GM21447 (cell line): ENCODE measurements at regions not wholly inside any gene's neighbourhood (a gene's known extent, or its start where the extent isn't known, plus 50 kb on each side); places are given as distances from the start of the nearest gene placed in this dataset.
"Not testable (repeated sequence)": the region's sequence is repeated elsewhere in the genome, so short reads cannot be mapped to it uniquely, and the experiment has no call there.

Source experiments
- ATAC-seq: cut with Tn5 transposase; IDR thresholded peaks from one replicate; pipeline ENCODE4 v1.9.1; 2021; ENCODE audit not compliant: unreplicated experiment

DNA sequence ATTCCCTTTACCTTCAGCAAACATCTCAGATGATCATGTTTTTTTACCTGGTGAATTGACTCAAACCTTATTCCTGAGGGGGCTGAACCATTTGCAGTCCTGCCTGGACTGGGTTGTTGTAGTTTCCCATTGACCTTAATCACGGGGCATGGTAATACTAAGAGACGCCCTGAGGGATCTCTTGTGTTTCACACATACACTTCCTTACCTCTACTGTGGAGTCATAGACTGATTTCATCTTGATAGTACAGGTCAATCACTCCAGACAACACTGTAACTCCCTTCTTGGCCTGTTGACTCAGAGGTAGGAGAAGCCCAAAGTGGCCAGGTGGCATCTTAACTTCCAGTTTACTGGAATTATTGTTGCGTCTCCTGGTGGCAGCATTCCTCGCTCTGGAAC lies 1064.0 kb upstream of the PCDH10 start:
- no peak for ATAC-seq

DNA sequence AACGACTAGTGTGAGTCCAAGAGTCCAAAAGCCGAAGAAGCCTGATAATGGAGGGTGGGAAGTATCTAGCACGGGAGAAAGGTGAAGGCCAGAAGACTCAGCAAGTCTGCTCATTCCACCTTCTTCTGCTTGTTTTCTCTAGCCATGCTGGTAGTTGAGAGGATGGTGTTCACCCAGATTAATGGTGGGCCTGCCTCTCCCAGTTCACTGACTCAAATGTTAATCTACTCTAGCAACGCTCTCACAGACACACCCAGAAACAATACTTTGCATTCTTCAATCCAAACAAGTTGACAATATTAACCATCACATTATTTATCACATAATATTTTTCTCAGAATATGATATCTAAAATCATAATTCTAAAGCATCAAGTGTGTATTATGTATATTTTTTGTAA lies 1055.1 kb upstream of the PCDH10 start:
- no peak for ATAC-seq

GRCh38 chr4:132097041-132097440 lies 1052.1 kb upstream of the PCDH10 start:
- no peak for ATAC-seq

- ATAC-seq = no peak
Observed at GRCh38 chr4:132101526-132101925, 1047.6 kb upstream of the PCDH10 start.

GRCh38 chr4:132108784-132109183 lies 1040.3 kb upstream of the PCDH10 start:
- no peak for ATAC-seq

DNA sequence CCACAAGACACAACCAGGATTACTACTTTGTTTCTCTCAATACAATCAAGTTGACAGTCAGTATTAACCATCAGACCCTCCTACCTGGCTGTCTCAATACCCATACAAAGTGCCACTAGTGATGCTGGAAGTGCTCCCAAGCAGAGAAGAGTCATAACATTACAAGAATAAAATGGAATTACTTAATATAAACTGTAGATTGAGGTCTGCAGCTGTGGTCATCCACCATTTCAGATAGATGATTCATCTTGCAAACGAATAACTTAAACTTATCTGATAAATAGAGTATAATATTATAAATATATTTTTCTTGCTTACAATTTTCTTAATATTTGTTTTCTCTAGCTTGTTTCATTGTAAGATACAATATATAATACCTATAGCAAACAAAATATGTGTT lies 1034.2 kb upstream of the PCDH10 start:
- ATAC-seq = no peak

DNA sequence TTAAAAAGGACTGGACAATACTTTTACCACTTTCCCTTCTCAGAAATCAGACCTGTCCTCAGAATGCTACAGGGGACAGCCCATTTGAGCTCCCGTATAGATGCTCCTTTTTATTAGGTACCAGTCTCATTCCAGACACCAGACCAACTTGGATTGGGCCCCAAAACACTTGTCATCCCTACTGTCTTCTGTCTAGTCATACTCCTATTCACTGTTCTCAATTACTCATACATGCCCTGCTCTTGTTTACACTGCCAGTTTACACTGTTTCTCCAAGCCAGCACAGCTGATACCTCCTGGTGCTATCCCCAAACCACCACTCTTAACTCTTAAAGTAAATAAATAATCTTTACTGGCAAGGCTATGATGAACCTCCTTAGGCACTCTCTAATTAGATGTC lies 1026.4 kb upstream of the PCDH10 start:
- ATAC-seq = not testable (repeated sequence)

GRCh38 chr4:132123870-132124623 lies 1025.0 kb upstream of the PCDH10 start:
- ATAC-seq = no peak

GRCh38 chr4:132124624-132124974 lies 1024.5 kb upstream of the PCDH10 start:
- ATAC-seq = no peak

- no peak for ATAC-seq
Observed at GRCh38 chr4:132125131-132125530, 1024.0 kb upstream of the PCDH10 start.

GRCh38 chr4:132132433-132132832 lies 1016.7 kb upstream of the PCDH10 start:
- no peak for ATAC-seq

DNA sequence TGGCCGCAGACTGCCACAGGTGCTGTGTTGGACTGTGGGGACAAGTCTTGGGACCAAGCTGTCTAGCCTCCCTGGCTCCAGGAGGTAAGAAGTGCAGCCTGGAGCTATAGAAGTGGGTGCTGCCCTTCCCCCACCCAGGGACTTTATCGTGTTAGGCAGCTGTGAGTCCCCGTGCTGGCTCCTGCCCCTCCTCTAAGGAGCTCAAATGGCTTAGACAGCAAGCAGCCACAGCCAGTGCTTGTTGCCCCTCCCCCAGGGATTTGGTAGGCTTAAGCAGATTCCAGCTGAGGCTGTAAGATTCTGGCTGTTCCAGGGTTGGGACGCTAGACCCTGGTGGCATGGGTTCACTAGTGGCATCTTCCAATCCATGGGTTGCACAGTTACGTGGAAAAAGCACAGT lies 979.4 kb upstream of the PCDH10 start:
- ATAC-seq = no peak

GRCh38 chr4:132180020-132180427 lies 969.1 kb upstream of the PCDH10 start:
- ATAC-seq = no peak

DNA sequence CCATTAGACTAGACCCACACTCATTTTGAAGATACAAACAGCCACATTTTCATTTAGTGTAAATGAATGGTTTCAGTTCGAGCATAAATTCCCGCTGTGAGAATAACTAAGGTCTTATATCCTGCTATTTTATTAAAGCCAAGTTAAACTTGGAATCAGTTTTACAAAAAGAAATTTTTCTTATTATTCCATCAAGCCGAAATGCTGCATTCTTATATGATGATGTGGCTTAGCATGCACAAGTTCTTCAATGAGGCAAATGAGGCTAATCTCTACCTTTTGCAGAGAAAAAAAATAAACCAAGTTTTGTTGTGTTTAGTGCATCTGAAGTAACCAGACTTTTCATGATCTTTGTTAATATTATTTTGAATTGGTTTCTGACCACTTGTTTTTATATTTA lies 953.9 kb upstream of the PCDH10 start:
- ATAC-seq = no peak

DNA sequence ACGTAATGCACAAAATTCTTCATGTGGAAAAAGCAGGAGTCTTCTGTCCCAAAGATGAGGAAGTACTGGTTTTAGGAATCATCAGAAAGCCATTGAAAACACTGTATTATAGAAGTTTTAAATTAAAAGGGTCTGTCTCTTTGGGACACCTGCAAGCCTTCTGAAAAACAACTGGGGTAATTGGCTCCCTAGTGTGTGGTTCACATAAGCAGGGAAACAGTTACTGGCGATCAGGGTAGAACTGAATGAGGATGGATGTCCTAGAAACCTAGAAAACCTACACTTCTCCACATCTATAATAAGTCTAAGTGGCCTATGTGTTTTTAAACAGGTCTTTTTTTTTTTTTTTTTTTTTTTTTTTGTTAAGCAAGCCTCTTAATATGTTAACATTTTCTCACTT lies 945.5 kb upstream of the PCDH10 start:
- no peak for ATAC-seq

- ATAC-seq = no peak
Observed at GRCh38 chr4:132214519-132214918, 934.6 kb upstream of the PCDH10 start.

DNA sequence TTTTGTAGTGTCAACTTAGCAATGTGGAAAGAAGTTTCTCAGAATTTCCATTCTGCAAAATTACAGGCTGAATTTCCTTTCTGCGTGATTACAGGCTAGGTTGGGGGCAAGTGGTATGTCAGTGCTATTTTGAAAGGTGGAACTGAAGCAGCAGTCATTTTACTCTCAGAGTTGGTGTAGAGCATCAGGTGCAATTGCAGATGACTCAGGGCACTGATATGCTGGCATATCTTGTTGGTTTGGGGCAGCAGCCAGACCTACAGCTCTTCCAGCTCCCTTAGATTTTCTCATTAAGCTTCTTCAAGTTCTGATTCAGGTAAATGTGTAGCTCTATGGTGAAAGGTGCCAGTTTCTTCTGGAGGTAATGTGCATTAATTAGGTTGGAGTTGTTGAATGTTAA lies 930.7 kb upstream of the PCDH10 start:
- ATAC-seq = no peak

GRCh38 chr4:132227151-132227856 lies 921.8 kb upstream of the PCDH10 start:
- no peak for ATAC-seq

- ATAC-seq = not testable (repeated sequence)
Observed at GRCh38 chr4:132227857-132228165, 921.3 kb upstream of the PCDH10 start.

DNA sequence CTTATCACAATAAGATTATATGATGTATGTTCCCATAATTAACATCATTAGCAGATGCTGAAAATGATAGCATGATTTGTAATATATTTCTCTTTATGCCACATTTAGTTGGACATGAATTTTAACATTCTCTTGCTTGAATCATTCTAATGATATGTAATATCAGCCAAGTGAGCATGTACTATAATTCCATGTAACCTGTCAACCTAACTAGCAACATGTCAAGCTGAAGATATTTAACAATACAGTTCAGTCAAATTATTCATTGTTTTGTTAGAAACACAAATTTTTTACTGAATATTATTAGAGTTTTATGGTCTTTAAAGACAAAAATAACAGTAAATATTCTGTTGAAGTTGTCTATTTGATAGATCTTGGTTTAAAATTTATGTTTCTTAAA lies 920.4 kb upstream of the PCDH10 start:
- no peak for ATAC-seq

GRCh38 chr4:132230025-132230424 lies 919.1 kb upstream of the PCDH10 start:
- no peak for ATAC-seq

DNA sequence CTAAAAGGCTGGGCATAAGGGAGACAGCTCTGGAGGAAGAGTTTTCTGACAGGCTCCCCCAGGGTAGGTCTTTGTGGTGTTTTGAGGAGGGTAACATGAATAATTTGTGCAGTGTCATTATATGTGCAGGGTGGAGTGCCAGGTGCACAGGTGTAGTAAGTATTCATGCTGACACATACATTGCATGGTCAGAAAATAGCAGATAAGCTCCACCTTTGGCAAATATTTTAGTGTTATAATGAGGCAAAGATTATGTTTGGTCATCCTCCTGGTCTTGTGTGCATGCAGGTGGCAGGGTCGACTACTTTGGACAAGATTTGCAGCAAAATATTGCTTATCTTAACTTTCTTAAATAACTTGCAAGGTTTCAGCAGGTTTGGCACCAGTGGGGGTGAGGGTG lies 910.4 kb upstream of the PCDH10 start:
- ATAC-seq = no peak

GRCh38 chr4:132240081-132240480 lies 909.0 kb upstream of the PCDH10 start:
- no peak for ATAC-seq
